ENCODE measurements at regions not wholly inside any gene's neighbourhood (a gene's known extent, or its start where the extent isn't known, plus 50 kb on each side); places are given as distances from the start of the nearest gene placed in this dataset.

GRCh38 chr1:69291541-69291940 lies 276.2 kb upstream of the LRRC7 start:
- Histone ChIP-seq H3K27me3 (replicated peaks; ENCODE audit: insufficient read depth) (no peaks in the 10 kb centered on the region), H3K9me3 (ENCODE audit: low read depth) (no peaks in the 10 kb centered on the region), H3K36me3 (ENCODE audit: low read depth) (no peaks in the 10 kb centered on the region), H2AFZ (no peak overlapping the region), H3K4me1 (ENCODE audit: insufficient read depth) (no peaks in the 10 kb centered on the region), H3K9me2 (ENCODE audit: insufficient read depth) (no peaks in the 10 kb centered on the region), H3K79me2 (ENCODE audit: insufficient read depth) (no peaks in the 10 kb centered on the region), H3K9ac (no peak overlapping the region), H3K4me2 (ENCODE audit: unreplicated experiment) (no peak overlapping the region), H3K4me3 (no peak overlapping the region), H4K20me1 (ENCODE audit: insufficient read depth) (no peaks in the 10 kb centered on the region), H3K27ac (no peak overlapping the region), H3F3A (ENCODE audit: insufficient read depth) (no peaks in the 10 kb centered on the region)
- DNase-seq: no peak
- in situ Hi-C loops (cut with MboI): no loop called here
- no peak for TF ChIP-seq EZH2phosphoT487 (IDR thresholded peaks at IDR 0.05; ENCODE audit: insufficient read depth, low read depth)
- no peak for TF ChIP-seq EZH2 (IDR thresholded peaks at IDR 0.05; ENCODE audit: insufficient read depth, poor library complexity, severe bottlenecking)
- WGBS, 2 experiments (ENCODE audit: low coverage in 1 of 2, low lambda C conversion rate in 2 of 2, missing lambda C conversion rate in 2 of 2): 41 to 53% methylated on average over 4 of the region's 4 CpGs

DNA sequence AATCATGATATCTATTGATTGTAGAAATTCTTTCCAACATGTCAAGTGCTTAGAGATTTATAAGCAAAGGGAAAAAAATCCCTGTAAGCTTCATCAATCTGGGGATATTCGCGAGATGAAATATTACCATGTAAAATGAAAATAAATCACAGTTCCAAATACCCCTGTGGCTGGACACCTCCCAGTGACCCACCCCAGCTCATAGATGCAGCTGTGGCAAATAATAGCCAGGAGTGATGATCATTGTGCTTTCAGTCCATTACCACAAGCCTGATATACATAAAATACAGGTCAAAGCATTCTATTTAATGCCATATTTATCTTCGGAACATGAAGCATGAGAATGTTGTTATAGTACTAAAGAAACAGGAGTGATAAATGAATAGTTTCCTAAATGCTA lies 274.9 kb upstream of the LRRC7 start:
- no peaks in the 10 kb centered on the region for H3F3A ChIP-seq (ENCODE audit: insufficient read depth)
- TF ChIP-seq EZH2phosphoT487 (IDR thresholded peaks at IDR 0.05; ENCODE audit: insufficient read depth, low read depth) (no peak), EZH2 (IDR thresholded peaks at IDR 0.05; ENCODE audit: insufficient read depth, poor library complexity, severe bottlenecking) (no peak)

GRCh38 chr1:69294171-69294570 lies 273.6 kb upstream of the LRRC7 start:
- Histone ChIP-seq H3F3A (ENCODE audit: insufficient read depth) (no peaks in the 10 kb centered on the region), H3K9me2 (ENCODE audit: insufficient read depth) (no peaks in the 10 kb centered on the region; the same call in 1 of the 2 replicates), H3K36me3 (ENCODE audit: low read depth) (no peaks in the 10 kb centered on the region), H3K9ac (no peak overlapping the region), H3K9me3 (ENCODE audit: low read depth) (no peaks in the 10 kb centered on the region), H3K79me2 (ENCODE audit: insufficient read depth) (no peaks in the 10 kb centered on the region), H3K4me1 (ENCODE audit: insufficient read depth) (no peaks in the 10 kb centered on the region), H3K27ac (no peak overlapping the region), H4K20me1 (ENCODE audit: insufficient read depth) (no peaks in the 10 kb centered on the region), H3K27me3 (replicated peaks; ENCODE audit: insufficient read depth) (no peaks in the 10 kb centered on the region), H3K4me3 (no peak overlapping the region), H2AFZ (no peak overlapping the region), H3K4me2 (ENCODE audit: unreplicated experiment) (no peak overlapping the region)
- in situ Hi-C loops (cut with MboI): no loop called here
- TF ChIP-seq EZH2phosphoT487 (IDR thresholded peaks at IDR 0.05; ENCODE audit: insufficient read depth, low read depth) (no peak), EZH2 (IDR thresholded peaks at IDR 0.05; ENCODE audit: insufficient read depth, poor library complexity, severe bottlenecking) (no peak)
- no peak for DNase-seq
- WGBS, 2 experiments (ENCODE audit: low coverage in 1 of 2, low lambda C conversion rate in 2 of 2, missing lambda C conversion rate in 2 of 2): 82 to 88% methylated on average over 1 of the region's 1 CpG

More for the DNA sequence above, 274.9 kb upstream of the LRRC7 start:
- Histone ChIP-seq H3K27me3 (replicated peaks; ENCODE audit: insufficient read depth) (no peaks in the 10 kb centered on the region), H3K9me2 (ENCODE audit: insufficient read depth) (no peaks in the 10 kb centered on the region), H3K4me2 (ENCODE audit: unreplicated experiment) (no peak overlapping the region), H2AFZ (no peak overlapping the region), H3K9ac (no peak overlapping the region), H3K4me1 (ENCODE audit: insufficient read depth) (no peaks in the 10 kb centered on the region), H3K9me3 (ENCODE audit: low read depth) (no peaks in the 10 kb centered on the region), H4K20me1 (ENCODE audit: insufficient read depth) (no peaks in the 10 kb centered on the region), H3K79me2 (ENCODE audit: insufficient read depth) (no peaks in the 10 kb centered on the region), H3K27ac (no peak overlapping the region), H3K4me3 (no peak overlapping the region), H3K36me3 (ENCODE audit: low read depth) (no peaks in the 10 kb centered on the region)
- no peak for DNase-seq
- 53 to 59% methylated on average over 3 of the region's 3 CpGs for WGBS, 2 experiments (ENCODE audit: low coverage in 1 of 2, low lambda C conversion rate in 2 of 2, missing lambda C conversion rate in 2 of 2)
- in situ Hi-C loops (cut with MboI): no loop called here

- no peak overlapping the region for H2AFZ ChIP-seq
- H3K27ac ChIP-seq: no peak overlapping the region
- no peak overlapping the region for H3K4me2 ChIP-seq (ENCODE audit: unreplicated experiment)
- no peaks in the 10 kb centered on the region for H3K9me3 ChIP-seq (ENCODE audit: low read depth)
- H3K36me3 ChIP-seq (ENCODE audit: low read depth): no peaks in the 10 kb centered on the region
- no peaks in the 10 kb centered on the region for H3K27me3 ChIP-seq (replicated peaks; ENCODE audit: insufficient read depth)
- TF ChIP-seq EZH2 (IDR thresholded peaks at IDR 0.05; ENCODE audit: insufficient read depth, poor library complexity, severe bottlenecking): no peak
- no peak for TF ChIP-seq EZH2phosphoT487 (IDR thresholded peaks at IDR 0.05; ENCODE audit: insufficient read depth, low read depth)
- H3F3A ChIP-seq (ENCODE audit: insufficient read depth): no peaks in the 10 kb centered on the region
- in situ Hi-C loops (cut with MboI): no loop called here
- H3K79me2 ChIP-seq (ENCODE audit: insufficient read depth): no peaks in the 10 kb centered on the region
- no peaks in the 10 kb centered on the region for H3K4me1 ChIP-seq (ENCODE audit: insufficient read depth)
- no peaks in the 10 kb centered on the region; the same call in 1 of the 2 replicates for H3K9me2 ChIP-seq (ENCODE audit: insufficient read depth)
- 2 to 3% methylated on average over 2 of the region's 2 CpGs for WGBS, 2 experiments (ENCODE audit: low coverage in 1 of 2, low lambda C conversion rate in 2 of 2, missing lambda C conversion rate in 2 of 2)
- H3K9ac ChIP-seq: no peak overlapping the region
- DNase-seq: no peak
- H4K20me1 ChIP-seq (ENCODE audit: insufficient read depth): no peaks in the 10 kb centered on the region
- no peak overlapping the region for H3K4me3 ChIP-seq
Observed at GRCh38 chr1:69295265-69295664, 272.5 kb upstream of the LRRC7 start.

DNA sequence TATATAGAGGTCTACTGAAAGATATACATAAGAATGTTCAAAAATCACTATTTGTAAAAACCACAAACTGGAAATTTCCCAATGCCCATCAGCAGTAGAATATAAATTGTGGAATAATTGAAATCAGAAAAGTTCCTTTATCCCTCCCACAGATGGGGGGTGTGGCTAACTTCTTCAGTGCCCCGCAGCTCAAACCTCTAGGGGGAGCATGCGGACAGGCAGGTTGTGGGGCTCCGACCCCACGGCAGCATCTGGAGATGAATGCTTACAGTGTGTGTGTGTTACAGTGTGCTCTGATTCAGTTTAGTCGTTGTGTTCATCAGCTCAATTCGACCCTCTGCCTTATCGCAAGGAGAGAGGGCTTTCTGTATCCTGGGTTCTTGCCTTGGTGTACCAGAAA lies 262.1 kb upstream of the LRRC7 start:
- no peak overlapping the region for H3K4me2 ChIP-seq (ENCODE audit: unreplicated experiment)
- H3K9ac ChIP-seq: no peak overlapping the region
- no peaks in the 10 kb centered on the region for H3K79me2 ChIP-seq (ENCODE audit: insufficient read depth)
- H4K20me1 ChIP-seq (ENCODE audit: insufficient read depth): no peaks in the 10 kb centered on the region
- H3K27ac ChIP-seq: no peak overlapping the region
- H3K4me3 ChIP-seq: no peak overlapping the region
- DNase-seq: peak; percentile 14
- in situ Hi-C loops (cut with MboI): no loop called here
- TF ChIP-seq EZH2phosphoT487 (IDR thresholded peaks at IDR 0.05; ENCODE audit: insufficient read depth, low read depth) (no peak), EZH2 (IDR thresholded peaks at IDR 0.05; ENCODE audit: insufficient read depth, poor library complexity, severe bottlenecking) (no peak)
- no peaks in the 10 kb centered on the region for H3K36me3 ChIP-seq (ENCODE audit: low read depth)
- no peaks in the 10 kb centered on the region for H3K9me3 ChIP-seq (ENCODE audit: low read depth)
- H3K27me3 ChIP-seq (replicated peaks; ENCODE audit: insufficient read depth): no peaks in the 10 kb centered on the region
- H3F3A ChIP-seq (ENCODE audit: insufficient read depth): no peaks in the 10 kb centered on the region
- no peaks in the 10 kb centered on the region for H3K4me1 ChIP-seq (ENCODE audit: insufficient read depth)
- no peak overlapping the region for H2AFZ ChIP-seq
- no peaks in the 10 kb centered on the region for H3K9me2 ChIP-seq (ENCODE audit: insufficient read depth)
- 39 to 46% methylated on average over 7 of the region's 7 CpGs for WGBS, 2 experiments (ENCODE audit: low coverage in 1 of 2, low lambda C conversion rate in 2 of 2, missing lambda C conversion rate in 2 of 2)

Data from GM23248 (cell line).